ENCODE measurements at regions not wholly inside any gene's neighbourhood (a gene's known extent, or its start where the extent isn't known, plus 50 kb on each side); places are given as distances from the start of the nearest gene placed in this dataset.

DNA sequence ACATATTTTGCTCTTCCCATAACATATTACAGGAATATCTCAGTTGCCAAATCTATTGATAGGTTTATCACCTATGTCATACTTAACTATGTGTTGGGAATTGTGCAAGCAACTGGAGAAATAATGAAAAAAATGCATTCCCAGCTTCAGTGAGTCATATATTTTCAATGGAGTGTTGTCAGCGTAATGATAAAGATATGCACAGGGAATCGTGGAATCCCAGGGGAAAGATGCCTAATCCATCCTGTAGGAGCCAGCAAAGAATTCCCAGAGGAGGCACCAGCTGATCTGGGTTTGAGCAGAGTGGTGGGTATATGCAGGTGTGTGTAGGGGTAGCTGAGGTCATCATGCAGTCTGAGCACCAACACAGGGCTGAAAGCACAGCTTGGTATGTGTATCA is 213.3 kb upstream of the DAB1 start:
- TF ChIP-seq, protein P1, sequence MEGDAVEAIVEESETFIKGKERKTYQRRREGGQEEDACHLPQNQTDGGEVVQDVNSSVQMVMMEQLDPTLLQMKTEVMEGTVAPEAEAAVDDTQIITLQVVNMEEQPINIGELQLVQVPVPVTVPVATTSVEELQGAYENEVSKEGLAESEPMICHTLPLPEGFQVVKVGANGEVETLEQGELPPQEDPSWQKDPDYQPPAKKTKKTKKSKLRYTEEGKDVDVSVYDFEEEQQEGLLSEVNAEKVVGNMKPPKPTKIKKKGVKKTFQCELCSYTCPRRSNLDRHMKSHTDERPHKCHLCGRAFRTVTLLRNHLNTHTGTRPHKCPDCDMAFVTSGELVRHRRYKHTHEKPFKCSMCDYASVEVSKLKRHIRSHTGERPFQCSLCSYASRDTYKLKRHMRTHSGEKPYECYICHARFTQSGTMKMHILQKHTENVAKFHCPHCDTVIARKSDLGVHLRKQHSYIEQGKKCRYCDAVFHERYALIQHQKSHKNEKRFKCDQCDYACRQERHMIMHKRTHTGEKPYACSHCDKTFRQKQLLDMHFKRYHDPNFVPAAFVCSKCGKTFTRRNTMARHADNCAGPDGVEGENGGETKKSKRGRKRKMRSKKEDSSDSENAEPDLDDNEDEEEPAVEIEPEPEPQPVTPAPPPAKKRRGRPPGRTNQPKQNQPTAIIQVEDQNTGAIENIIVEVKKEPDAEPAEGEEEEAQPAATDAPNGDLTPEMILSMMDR (IDR thresholded peaks at IDR 0.05 in 4 of 5, conservative IDR thresholded peaks at IDR 0.05 in 1 of 5) = no peak
- TF ChIP-seq POLR2A (IDR thresholded peaks at IDR 0.05) = no peak
